HCT116 (cell line): ENCODE measurements at regions not wholly inside any gene's neighbourhood (a gene's known extent, or its start where the extent isn't known, plus 50 kb on each side); places are given as distances from the start of the nearest gene placed in this dataset.

ENCODE experiments used
- ATAC-seq: fragments of 200-7000 bp; cut with Tn5 transposase; 2 replicates; pipeline ENCODE4 v1.9.1; 2020; ENCODE audit warnings: mild to moderate bottlenecking, moderate library complexity
- BruUV-seq: library from RNA; stranded (reverse); fragments of 400-500 nt; replicated peaks from 2 replicates; lab custom pipeline; 2021; lab: Mats Ljungman, UMichigan
- CTCF ChIA-PET: fragments of 300-600 bp; sonication (Branson Sonifier 250); formaldehyde crosslinking; loops from one replicate; lab custom pipeline; 2021; ENCODE audit warnings: antibody characterized with exemption; lab: Charles Lee
- POLR2A ChIA-PET: fragments of 300-600, 350-600 bp; sonication (Branson Sonifier 250); formaldehyde crosslinking; loops from one replicate; lab custom pipeline; 2021; ENCODE audit warnings: antibody characterized with exemption; lab: Charles Lee
- RAD21 ChIA-PET, 2 experiments: fragments of 300-600 bp; sonication (Branson Sonifier 250); formaldehyde crosslinking; loops; one replicate each; lab custom pipeline; 2023; ENCODE audit warnings: low total read pairs in 2 of 2; ENCODE audit not compliant: uncharacterized antibody in 2 of 2, unreplicated experiment in 2 of 2, low non-redundant PET in 1 of 2; lab: Charles Lee
- DNase-seq: peaks from one replicate; pipeline ENCODE4 v3.0.0-alpha.2; 2010; ENCODE audit warnings: low read depth, low spot score
- H2AFZ ChIP-seq: fragments of 200-600 bp; shearing (Covaris generic), sonication (generic); 2 replicates; pipeline ENCODE4 v1.6.1; 2017; ENCODE audit warnings: low read depth, mixed run types, mixed read lengths, antibody characterized with exemption, low read length; ENCODE audit not compliant: poor library complexity, severe bottlenecking
- H3K27ac ChIP-seq: 2 replicates; pipeline ENCODE4 v1.5.1; 2012; ENCODE audit warnings: low read depth, low read length
- H3K27me3 ChIP-seq: fragments of 200-600 bp; sonication (generic); 2 replicates; pipeline ENCODE4 v1.6.1; 2016; ENCODE audit warnings: mixed run types, low read length, mixed read lengths; ENCODE audit not compliant: insufficient read depth
- H3K36me3 ChIP-seq, 2 experiments: fragments of 200-500 bp in 1 of 2; fragments of 200-600 bp in 1 of 2; sonication (Bioruptor generic) in 1 of 2; sonication (generic) in 1 of 2; 2 replicates each; pipeline versions ENCODE4 v1.5.1 to v1.6.1; 2014 to 2016; ENCODE audit warnings: low read length in 2 of 2, inconsistent platforms in 1 of 2, mixed read lengths in 1 of 2, mixed run types in 1 of 2; ENCODE audit not compliant: insufficient read depth in 2 of 2, control insufficient read depth in 1 of 2
- H3K4me1 ChIP-seq, 2 experiments: fragments of 200-600 bp in 1 of 2; sonication (generic) in 1 of 2; 2 replicates each; pipeline versions ENCODE4 v1.5.1 to v1.6.1; 2012 to 2017; ENCODE audit warnings: low read length in 2 of 2, inconsistent platforms in 1 of 2, mild to moderate bottlenecking in 1 of 2, mixed read lengths in 1 of 2, mixed run types in 1 of 2, moderate library complexity in 1 of 2; ENCODE audit not compliant: insufficient read depth in 2 of 2, control insufficient read depth in 1 of 2
- H3K4me2 ChIP-seq: fragments of 200-600 bp; sonication (generic); 2 replicates; pipeline ENCODE4 v1.6.1; 2017; ENCODE audit warnings: mixed run types, low read length, mixed read lengths
- H3K4me3 ChIP-seq, 2 experiments: fragments of 200-600 bp in 1 of 2; sonication (generic) in 1 of 2; replicated peaks in 1 of 2; 2 replicates each; pipeline ENCODE4 v1.5.1; 2011 to 2016; ENCODE audit warnings: low read length in 2 of 2, control low read depth in 1 of 2, low read depth in 1 of 2, mild to moderate bottlenecking in 1 of 2, mixed read lengths in 1 of 2, mixed run types in 1 of 2
- H3K79me2 ChIP-seq: fragments of 200-600 bp; sonication (generic); 2 replicates; pipeline ENCODE4 v1.6.1; 2017; ENCODE audit warnings: mild to moderate bottlenecking, mixed run types, low read length, moderate library complexity, mixed read lengths; ENCODE audit not compliant: insufficient read depth
- H3K9ac ChIP-seq: fragments of 200-600 bp; sonication (generic); 2 replicates; pipeline ENCODE4 v1.6.1; 2016; ENCODE audit warnings: low read length, mixed read lengths
- H3K9me2 ChIP-seq: fragments of 200-600 bp; sonication (generic), shearing (Covaris generic); 2 replicates; pipeline ENCODE4 v1.6.1; 2017; ENCODE audit warnings: mixed run types, mild to moderate bottlenecking, moderate library complexity; ENCODE audit not compliant: insufficient read depth
- H3K9me3 ChIP-seq, 2 experiments: fragments of 200-500 bp in 1 of 2; fragments of 200-600 bp in 1 of 2; sonication (Bioruptor generic) in 1 of 2; sonication (generic) in 1 of 2; 2 replicates each; pipeline ENCODE4 v1.6.1; 2014 to 2017; ENCODE audit warnings: low read length in 2 of 2, mixed read lengths in 2 of 2, inconsistent platforms in 1 of 2, low read depth in 1 of 2, mild to moderate bottlenecking in 1 of 2, mixed run types in 1 of 2, moderate library complexity in 1 of 2; ENCODE audit not compliant: control insufficient read depth in 1 of 2, insufficient read depth in 1 of 2
- H4K20me1 ChIP-seq: fragments of 200-600 bp; sonication (generic), shearing (Covaris generic); 2 replicates; pipeline ENCODE4 v1.6.1; 2017; ENCODE audit warnings: mixed run types, mild to moderate bottlenecking, moderate library complexity; ENCODE audit not compliant: insufficient read depth
- CBX3 ChIP-seq: IDR thresholded peaks from 2 replicates; pipeline ENCODE4 v1.6.1; 2012; ENCODE audit warnings: low read depth
- CEBPB ChIP-seq: IDR thresholded peaks from 2 replicates; pipeline ENCODE4 v1.6.1; 2012; ENCODE audit warnings: low read depth
- EGR1 ChIP-seq: IDR thresholded peaks from 2 replicates; pipeline ENCODE4 v1.6.1; 2012; ENCODE audit warnings: low read depth
- ELF1 ChIP-seq: IDR thresholded peaks from 2 replicates; pipeline ENCODE4 v1.6.1; 2012; ENCODE audit warnings: low read depth, borderline replicate concordance
- EZH2 ChIP-seq: fragments of 200-600 bp; sonication (generic); IDR thresholded peaks from 2 replicates; pipeline ENCODE4 v1.6.1; 2017; ENCODE audit warnings: antibody characterized with exemption, mixed run types
- EZH2phosphoT487 ChIP-seq: fragments of 200-600 bp; IDR thresholded peaks from 2 replicates; pipeline ENCODE4 v1.6.1; 2018; ENCODE audit warnings: antibody characterized with exemption, borderline replicate concordance
- POLR2A ChIP-seq: IDR thresholded peaks from 2 replicates; pipeline ENCODE4 v1.7.0; 2011; ENCODE audit warnings: borderline replicate concordance; ENCODE audit not compliant: insufficient read depth, insufficient read length; ENCODE audit errors: extremely low read depth
- RAD21 ChIP-seq: IDR thresholded peaks from 2 replicates; pipeline ENCODE4 v1.6.1; 2012; ENCODE audit warnings: low read depth, mild to moderate bottlenecking
- REST ChIP-seq: IDR thresholded peaks from 2 replicates; pipeline ENCODE4 v1.6.1; 2012; ENCODE audit warnings: low read depth
- SRF ChIP-seq: IDR thresholded peaks from 2 replicates; pipeline ENCODE4 v1.6.1; 2012; ENCODE audit warnings: low read depth
- TCF7L2 ChIP-seq: IDR thresholded peaks from 2 replicates; pipeline ENCODE4 v1.7.0; 2011; ENCODE audit warnings: borderline replicate concordance, inconsistent platforms; ENCODE audit not compliant: insufficient read depth, insufficient read length; ENCODE audit errors: extremely low read depth
- YY1 ChIP-seq: IDR thresholded peaks from 2 replicates; pipeline ENCODE4 v1.6.1; 2011; ENCODE audit warnings: low read length, low read depth, moderate library complexity, mild to moderate bottlenecking; ENCODE audit not compliant: insufficient replicate concordance; ENCODE audit errors: extremely low read depth
- ZFX ChIP-seq: fragments of 450-650 bp; IDR thresholded peaks from 2 replicates; pipeline ENCODE4 v1.6.1; 2017
- ZNF274 ChIP-seq: fragments of 200-500 bp; sonication (Bioruptor generic); IDR thresholded peaks from 2 replicates; pipeline ENCODE4 v1.6.1; 2014; ENCODE audit warnings: mild to moderate bottlenecking, low read depth, low read length, inconsistent platforms
- intact Hi-C: fragments of 100-400 bp; cut with micrococcal nuclease; formaldehyde crosslinking; loops from 2 replicates; pipeline ENCODE4 v1.10.0; 2022
- TF ChIP-seq, protein P1 (sequence below), 3 experiments: fragments of 200-600 bp in 1 of 3; sonication (generic) in 1 of 3; IDR thresholded peaks in 2 of 3; conservative IDR thresholded peaks in 1 of 3; 2 replicates each; pipeline ENCODE4 v1.5.1; 2012 to 2017; ENCODE audit warnings: low read depth in 2 of 3, low read length in 2 of 3, antibody characterized with exemption in 1 of 3, borderline replicate concordance in 1 of 3, control low read depth in 1 of 3, mild to moderate bottlenecking in 1 of 3, mixed read lengths in 1 of 3, mixed run types in 1 of 3, moderate library complexity in 1 of 3; ENCODE audit not compliant: insufficient read depth in 1 of 3
- TF ChIP-seq, protein P2 (sequence below): IDR thresholded peaks from 2 replicates; pipeline ENCODE4 v1.6.1; 2012

DNA sequence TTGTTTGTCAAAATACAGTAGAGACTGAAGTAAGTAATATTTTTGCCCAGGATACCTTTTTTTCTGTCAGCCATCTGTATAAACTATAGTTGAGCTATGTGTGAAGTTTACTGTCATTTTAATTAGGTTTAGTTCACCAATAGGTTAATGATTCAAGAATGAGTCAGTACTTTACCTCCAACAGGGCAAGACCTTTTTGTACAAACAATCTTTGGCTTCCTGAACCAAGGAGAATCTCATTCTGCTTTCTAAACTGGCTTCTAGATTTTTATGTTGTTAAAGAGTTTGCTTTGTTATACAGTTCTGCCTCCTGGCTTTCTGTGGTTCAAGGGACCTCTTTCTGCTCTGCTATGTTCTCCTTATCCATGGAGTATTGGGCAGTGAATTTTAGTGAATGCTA lies 412.0 kb upstream of the NR3C2 start:
- no TSS peak for BruUV-seq
- H3K9me3 ChIP-seq: no peaks in the 10 kb centered on the region
- H3K4me2 ChIP-seq: no peak overlapping the region
- H3K27me3 ChIP-seq: no peaks in the 10 kb centered on the region
- no peak overlapping the region for H2AFZ ChIP-seq
- no peak overlapping the region for H3K27ac ChIP-seq
- no peaks in the 10 kb centered on the region for H3K36me3 ChIP-seq
- RAD21 ChIA-PET: no interaction called here
- CTCF ChIA-PET: no interaction called here
- H3K9ac ChIP-seq: no peak overlapping the region
- DNase-seq (no peak), ATAC-seq (no peak)
- intact Hi-C loops: no loop called here
- H4K20me1 ChIP-seq: no peaks in the 10 kb centered on the region; the same call in 1 of the 2 replicates
- no peak overlapping the region for H3K4me3 ChIP-seq
- TF ChIP-seq REST: no peak
- TF ChIP-seq ELF1: no peak
- TF ChIP-seq CEBPB: no peak
- TF ChIP-seq ZNF274: no peak
- TF ChIP-seq EGR1: no peak
- TF ChIP-seq TCF7L2: no peak
- TF ChIP-seq, protein P1, sequence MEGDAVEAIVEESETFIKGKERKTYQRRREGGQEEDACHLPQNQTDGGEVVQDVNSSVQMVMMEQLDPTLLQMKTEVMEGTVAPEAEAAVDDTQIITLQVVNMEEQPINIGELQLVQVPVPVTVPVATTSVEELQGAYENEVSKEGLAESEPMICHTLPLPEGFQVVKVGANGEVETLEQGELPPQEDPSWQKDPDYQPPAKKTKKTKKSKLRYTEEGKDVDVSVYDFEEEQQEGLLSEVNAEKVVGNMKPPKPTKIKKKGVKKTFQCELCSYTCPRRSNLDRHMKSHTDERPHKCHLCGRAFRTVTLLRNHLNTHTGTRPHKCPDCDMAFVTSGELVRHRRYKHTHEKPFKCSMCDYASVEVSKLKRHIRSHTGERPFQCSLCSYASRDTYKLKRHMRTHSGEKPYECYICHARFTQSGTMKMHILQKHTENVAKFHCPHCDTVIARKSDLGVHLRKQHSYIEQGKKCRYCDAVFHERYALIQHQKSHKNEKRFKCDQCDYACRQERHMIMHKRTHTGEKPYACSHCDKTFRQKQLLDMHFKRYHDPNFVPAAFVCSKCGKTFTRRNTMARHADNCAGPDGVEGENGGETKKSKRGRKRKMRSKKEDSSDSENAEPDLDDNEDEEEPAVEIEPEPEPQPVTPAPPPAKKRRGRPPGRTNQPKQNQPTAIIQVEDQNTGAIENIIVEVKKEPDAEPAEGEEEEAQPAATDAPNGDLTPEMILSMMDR (IDR thresholded peaks at IDR 0.05 in 2 of 3, conservative IDR thresholded peaks at IDR 0.05 in 1 of 3; ENCODE audit: borderline replicate concordance in 1 of 3, insufficient read depth in 1 of 3, low read depth in 2 of 3, low read length in 2 of 3): no peak
- no peak for TF ChIP-seq RAD21
- TF ChIP-seq POLR2A: no peak
- no peak for TF ChIP-seq EZH2
- TF ChIP-seq CBX3: no peak
- TF ChIP-seq SRF: no peak
- TF ChIP-seq, protein P2, sequence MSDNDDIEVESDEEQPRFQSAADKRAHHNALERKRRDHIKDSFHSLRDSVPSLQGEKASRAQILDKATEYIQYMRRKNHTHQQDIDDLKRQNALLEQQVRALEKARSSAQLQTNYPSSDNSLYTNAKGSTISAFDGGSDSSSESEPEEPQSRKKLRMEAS: no peak
- TF ChIP-seq EZH2phosphoT487: no peak
- no peak for TF ChIP-seq YY1
- no peak for TF ChIP-seq ZFX
- no peaks in the 10 kb centered on the region for H3K9me2 ChIP-seq
- no peaks in the 10 kb centered on the region for H3K79me2 ChIP-seq
- POLR2A ChIA-PET: no interaction called here
- no peaks in the 10 kb centered on the region for H3K4me1 ChIP-seq
